SH-SY5Y (cell line): ENCODE measurements at regions not wholly inside any gene's neighbourhood (a gene's known extent, or its start where the extent isn't known, plus 50 kb on each side); places are given as distances from the start of the nearest gene placed in this dataset.

Experiments used
- GATA2 ChIP-seq: IDR thresholded peaks from 2 replicates; pipeline ENCODE4 v1.6.1; 2011; ENCODE audit warnings: mild to moderate bottlenecking, low read depth, low read length
- GATA3 ChIP-seq: IDR thresholded peaks from 2 replicates; pipeline ENCODE4 v1.6.1; 2011; ENCODE audit warnings: low read depth, mild to moderate bottlenecking, low read length, moderate library complexity

DNA sequence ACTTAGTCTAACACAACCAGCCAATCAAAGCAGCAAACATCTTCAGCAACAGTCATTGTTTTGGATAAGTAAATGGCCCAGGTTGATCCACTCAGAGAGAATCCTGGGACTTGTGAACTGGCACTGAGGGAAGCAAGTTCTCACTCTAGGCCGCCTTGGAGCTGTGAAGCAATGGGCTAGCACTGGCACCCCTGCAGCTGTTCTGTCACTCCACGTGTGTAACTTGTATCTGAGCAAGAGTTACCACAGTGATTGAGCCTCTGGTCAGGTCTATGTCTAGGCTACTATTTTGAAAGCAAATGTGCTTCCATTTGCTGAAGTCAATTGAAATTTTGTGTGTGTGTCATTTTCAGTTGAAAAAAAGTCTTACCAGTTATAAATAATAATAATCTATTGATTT lies 57.2 kb upstream of the HS3ST1 start:
- TF ChIP-seq GATA2 (no peak), GATA3 (no peak)
